ENCODE measurements at regions not wholly inside any gene's neighbourhood (a gene's known extent, or its start where the extent isn't known, plus 50 kb on each side); places are given as distances from the start of the nearest gene placed in this dataset.

DNA sequence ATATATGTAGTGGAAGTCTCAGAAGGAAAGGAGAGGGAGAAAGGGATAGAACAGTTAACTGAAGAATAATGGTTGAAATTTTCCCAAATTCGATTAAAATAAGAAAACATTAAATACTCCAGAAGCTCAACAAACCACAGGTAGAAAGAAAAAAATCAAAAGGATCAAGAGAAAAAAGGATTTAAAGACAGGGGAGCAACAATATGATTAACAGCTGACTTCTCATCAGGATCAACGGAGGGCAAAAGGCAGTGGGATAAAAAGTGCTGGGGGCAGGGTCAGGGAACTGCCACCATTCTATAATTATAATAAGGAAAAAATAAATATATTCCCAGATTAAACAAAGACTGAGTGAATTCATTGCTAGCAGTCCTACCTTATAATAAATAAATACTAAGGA, 55.3 kb downstream of the CDKN2C start:
- in situ Hi-C loops (cut with HindIII; ENCODE audit: low pct_unique_long_range_greater_than_20kb, low sequenced_read_pairs): no loop called here
- TF ChIP-seq JUND (IDR thresholded peaks at IDR 0.05; ENCODE audit: low read depth): no peak
- no peak for DNase-seq (ENCODE audit: low read depth in 1 of 2, low spot score in 1 of 2)

DNA sequence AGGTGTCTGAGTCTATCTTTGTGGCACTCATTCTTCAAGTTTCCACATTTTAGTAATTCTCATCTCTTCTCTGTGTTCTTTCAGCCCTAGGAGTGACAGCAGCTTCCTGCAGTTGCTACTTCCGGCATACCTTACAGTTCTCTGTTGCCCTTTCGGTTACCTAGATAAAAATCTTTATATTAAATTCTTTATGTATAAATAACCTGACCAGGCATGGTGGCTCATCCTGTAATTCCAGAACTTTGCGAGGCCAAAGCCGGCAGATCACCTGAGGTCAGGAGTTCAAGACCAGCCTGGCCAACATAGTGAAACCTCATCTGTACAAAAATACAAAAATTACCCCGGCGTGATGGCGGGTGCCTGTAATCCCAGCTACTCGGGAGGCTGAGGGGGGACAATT, 62.9 kb downstream of the CDKN2C start:
- peak; percentile 25 to 74 for DNase-seq (ENCODE audit: low read depth in 1 of 2, low spot score in 1 of 2)
- TF ChIP-seq JUND (IDR thresholded peaks at IDR 0.05; ENCODE audit: low read depth): no peak
- in situ Hi-C loops (cut with HindIII; ENCODE audit: low pct_unique_long_range_greater_than_20kb, low sequenced_read_pairs): no loop called here

DNA sequence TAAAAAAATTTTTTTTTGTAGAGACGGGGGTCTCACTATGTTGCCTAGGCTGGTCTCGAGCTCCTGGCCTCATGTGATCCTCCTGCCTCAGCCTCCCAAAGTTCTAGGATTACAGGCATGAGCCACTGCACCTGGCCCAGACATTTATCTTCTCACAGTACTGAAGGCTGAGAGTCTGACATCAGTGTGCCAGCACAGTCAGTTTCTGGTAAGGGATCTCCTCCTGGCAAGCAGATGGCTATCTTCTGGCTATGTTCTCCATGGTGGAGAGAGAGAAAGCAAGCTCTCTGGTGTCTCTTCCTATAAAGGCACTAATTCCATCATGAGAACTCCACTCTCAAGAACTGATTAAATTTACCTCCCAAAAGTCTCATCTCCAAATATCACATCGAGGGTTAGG, 57.8 kb upstream of the C1orf185 start:
- DNase-seq (ENCODE audit: low read depth in 1 of 2, low spot score in 1 of 2): no peak
- in situ Hi-C loops (cut with HindIII; ENCODE audit: low pct_unique_long_range_greater_than_20kb, low sequenced_read_pairs): no loop called here
- no peak for TF ChIP-seq JUND (IDR thresholded peaks at IDR 0.05; ENCODE audit: low read depth)

DNA sequence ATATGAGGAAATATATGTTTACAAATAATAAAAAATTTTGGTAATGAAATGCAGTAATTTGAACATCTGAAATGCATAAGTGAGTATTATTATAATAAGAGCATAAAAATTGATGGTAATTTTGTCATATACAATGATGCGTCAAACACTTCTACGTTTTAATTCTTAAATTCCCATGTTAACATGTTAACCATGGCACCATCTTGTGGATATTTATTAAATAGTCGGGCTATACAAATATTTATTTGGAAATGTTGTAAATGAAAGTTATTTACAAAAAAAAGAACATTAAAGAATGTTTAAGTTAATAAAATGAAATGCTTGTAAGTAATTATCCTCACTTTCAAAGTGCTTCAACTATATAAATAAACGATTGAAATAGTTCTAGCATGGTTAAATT, 57.2 kb upstream of the C1orf185 start:
- DNase-seq (ENCODE audit: low read depth in 1 of 2, low spot score in 1 of 2): peak in 1 of 2 experiments; percentile 25
- in situ Hi-C loops (cut with HindIII; ENCODE audit: low pct_unique_long_range_greater_than_20kb, low sequenced_read_pairs): no loop called here
- no peak for TF ChIP-seq JUND (IDR thresholded peaks at IDR 0.05; ENCODE audit: low read depth)

DNA sequence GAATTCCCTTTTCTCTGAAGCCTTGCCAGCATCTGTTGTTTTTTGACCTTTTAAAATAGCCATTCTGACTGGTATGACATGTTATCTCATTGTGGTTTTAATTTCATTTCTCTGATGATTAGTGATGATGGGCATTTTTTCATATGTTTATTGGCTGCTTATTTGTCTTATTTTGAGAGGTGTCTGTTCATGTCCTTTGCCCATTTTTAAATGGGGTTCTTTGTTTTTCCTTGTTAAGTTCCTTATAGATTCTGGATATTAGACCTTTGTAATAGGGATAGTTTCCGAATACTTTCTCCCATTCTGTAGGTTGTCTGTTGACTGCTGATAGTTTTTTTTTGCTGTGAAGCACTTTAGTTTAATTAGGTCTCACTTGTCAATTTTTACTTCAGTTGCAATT, 54.0 kb upstream of the C1orf185 start:
- no peak for DNase-seq (ENCODE audit: low read depth in 1 of 2, low spot score in 1 of 2)
- TF ChIP-seq JUND (IDR thresholded peaks at IDR 0.05; ENCODE audit: low read depth): no peak
- in situ Hi-C loops (cut with HindIII; ENCODE audit: low pct_unique_long_range_greater_than_20kb, low sequenced_read_pairs): no loop called here

DNA sequence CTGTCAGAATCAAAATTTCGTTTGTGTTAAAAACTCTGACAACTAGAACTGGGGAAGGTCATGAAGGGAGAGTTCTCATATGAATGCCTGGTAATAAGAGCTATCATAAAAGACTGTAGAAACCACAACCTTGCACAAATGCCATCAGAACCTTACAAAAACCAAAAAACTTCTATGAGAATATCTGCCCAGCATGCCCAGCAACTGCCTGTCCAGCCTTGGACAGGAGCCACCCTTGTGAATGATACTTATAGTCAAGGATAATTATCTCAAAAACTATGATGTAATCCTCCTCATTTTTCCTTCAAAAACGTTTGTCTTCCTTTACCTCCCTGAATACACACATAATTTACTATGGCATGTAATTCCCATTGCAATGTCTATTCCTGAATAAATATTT, 53.4 kb upstream of the C1orf185 start:
- in situ Hi-C loops (cut with HindIII; ENCODE audit: low pct_unique_long_range_greater_than_20kb, low sequenced_read_pairs): no loop called here
- TF ChIP-seq JUND (IDR thresholded peaks at IDR 0.05; ENCODE audit: low read depth): no peak
- DNase-seq (ENCODE audit: low read depth in 1 of 2, low spot score in 1 of 2): no peak
